ENCODE measurements at regions not wholly inside any gene's neighbourhood (a gene's known extent, or its start where the extent isn't known, plus 50 kb on each side); places are given as distances from the start of the nearest gene placed in this dataset.

- TF ChIP-seq CREB5 (CRISPR knock-in tag; IDR thresholded peaks at IDR 0.05; ENCODE audit: low read depth) (no peak), BACH2 (CRISPR knock-in tag; IDR thresholded peaks at IDR 0.05; ENCODE audit: borderline replicate concordance) (no peak)
Observed at GRCh38 chr14:50051106-50051505, 65.3 kb downstream of the VCPKMT start.
